ENCODE measurements at regions not wholly inside any gene's neighbourhood (a gene's known extent, or its start where the extent isn't known, plus 50 kb on each side); places are given as distances from the start of the nearest gene placed in this dataset.

DNA sequence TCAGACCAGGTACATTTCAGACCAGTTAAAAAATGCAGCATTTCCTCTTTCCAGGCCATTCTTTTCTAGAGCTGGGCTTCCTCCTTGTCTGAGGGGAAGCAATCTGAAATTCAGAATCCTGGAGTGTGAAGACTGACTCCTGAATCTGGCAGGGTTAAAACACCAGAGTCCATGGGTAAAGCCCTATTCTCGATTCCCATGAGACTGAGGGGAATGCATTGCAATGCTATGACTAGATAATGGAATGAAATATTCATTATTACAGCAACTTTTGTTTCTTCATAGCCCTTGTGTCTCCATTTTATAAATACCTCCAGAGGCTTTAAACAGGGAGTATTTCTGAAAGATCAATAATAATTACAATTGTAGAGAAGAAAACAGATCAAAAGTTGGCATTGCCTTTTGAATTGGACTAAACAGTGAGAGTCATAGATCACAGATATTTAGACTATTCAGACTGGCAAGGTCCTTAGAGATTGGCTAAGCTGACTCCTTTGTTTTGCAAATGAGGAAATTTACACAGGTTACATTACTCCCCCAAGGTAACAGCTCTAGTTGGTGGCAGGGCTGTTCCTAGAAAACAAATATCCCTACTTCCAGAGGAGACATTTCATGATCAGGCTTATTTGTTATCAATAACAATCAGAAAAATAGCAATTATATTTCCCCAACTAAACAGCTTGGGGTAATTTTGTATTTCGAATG is 632.6 kb upstream of the KIRREL3 start (continued):
- TF ChIP-seq, protein P1, sequence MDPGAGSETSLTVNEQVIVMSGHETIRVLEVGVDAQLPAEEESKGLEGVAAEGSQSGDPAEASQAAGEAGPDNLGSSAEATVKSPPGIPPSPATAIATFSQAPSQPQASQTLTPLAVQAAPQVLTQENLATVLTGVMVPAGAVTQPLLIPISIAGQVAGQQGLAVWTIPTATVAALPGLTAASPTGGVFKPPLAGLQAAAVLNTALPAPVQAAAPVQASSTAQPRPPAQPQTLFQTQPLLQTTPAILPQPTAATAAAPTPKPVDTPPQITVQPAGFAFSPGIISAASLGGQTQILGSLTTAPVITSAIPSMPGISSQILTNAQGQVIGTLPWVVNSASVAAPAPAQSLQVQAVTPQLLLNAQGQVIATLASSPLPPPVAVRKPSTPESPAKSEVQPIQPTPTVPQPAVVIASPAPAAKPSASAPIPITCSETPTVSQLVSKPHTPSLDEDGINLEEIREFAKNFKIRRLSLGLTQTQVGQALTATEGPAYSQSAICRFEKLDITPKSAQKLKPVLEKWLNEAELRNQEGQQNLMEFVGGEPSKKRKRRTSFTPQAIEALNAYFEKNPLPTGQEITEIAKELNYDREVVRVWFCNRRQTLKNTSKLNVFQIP (CRISPR knock-in tag; IDR thresholded peaks at IDR 0.05; ENCODE audit: borderline replicate concordance, low read depth) = no peak
- TF ChIP-seq ARNTL (CRISPR knock-in tag; IDR thresholded peaks at IDR 0.05; ENCODE audit: borderline replicate concordance, low read depth) (no peak), PPARA (CRISPR knock-in tag; IDR thresholded peaks at IDR 0.05; ENCODE audit: borderline replicate concordance) (no peak), ZFP3 (CRISPR knock-in tag; IDR thresholded peaks at IDR 0.05) (no peak), CSDC2 (CRISPR knock-in tag; IDR thresholded peaks at IDR 0.05) (no peak), ZFP30 (CRISPR knock-in tag; IDR thresholded peaks at IDR 0.05) (no peak), SNAI2 (CRISPR knock-in tag; IDR thresholded peaks at IDR 0.05) (no peak), ZNF565 (CRISPR knock-in tag; conservative IDR thresholded peaks at IDR 0.05; ENCODE audit: low read depth) (no peak), TOX (CRISPR knock-in tag; IDR thresholded peaks at IDR 0.05; ENCODE audit: borderline replicate concordance) (no peak), ISL1 (CRISPR knock-in tag; IDR thresholded peaks at IDR 0.05) (no peak), ZC3H10 (CRISPR knock-in tag; IDR thresholded peaks at IDR 0.05) (no peak)
- TF ChIP-seq, protein P2, sequence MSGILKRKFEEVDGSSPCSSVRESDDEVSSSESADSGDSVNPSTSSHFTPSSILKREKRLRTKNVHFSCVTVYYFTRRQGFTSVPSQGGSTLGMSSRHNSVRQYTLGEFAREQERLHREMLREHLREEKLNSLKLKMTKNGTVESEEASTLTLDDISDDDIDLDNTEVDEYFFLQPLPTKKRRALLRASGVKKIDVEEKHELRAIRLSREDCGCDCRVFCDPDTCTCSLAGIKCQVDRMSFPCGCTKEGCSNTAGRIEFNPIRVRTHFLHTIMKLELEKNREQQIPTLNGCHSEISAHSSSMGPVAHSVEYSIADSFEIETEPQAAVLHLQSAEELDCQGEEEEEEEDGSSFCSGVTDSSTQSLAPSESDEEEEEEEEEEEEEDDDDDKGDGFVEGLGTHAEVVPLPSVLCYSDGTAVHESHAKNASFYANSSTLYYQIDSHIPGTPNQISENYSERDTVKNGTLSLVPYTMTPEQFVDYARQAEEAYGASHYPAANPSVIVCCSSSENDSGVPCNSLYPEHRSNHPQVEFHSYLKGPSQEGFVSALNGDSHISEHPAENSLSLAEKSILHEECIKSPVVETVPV (CRISPR knock-in tag; IDR thresholded peaks at IDR 0.05) = no peak

DNA sequence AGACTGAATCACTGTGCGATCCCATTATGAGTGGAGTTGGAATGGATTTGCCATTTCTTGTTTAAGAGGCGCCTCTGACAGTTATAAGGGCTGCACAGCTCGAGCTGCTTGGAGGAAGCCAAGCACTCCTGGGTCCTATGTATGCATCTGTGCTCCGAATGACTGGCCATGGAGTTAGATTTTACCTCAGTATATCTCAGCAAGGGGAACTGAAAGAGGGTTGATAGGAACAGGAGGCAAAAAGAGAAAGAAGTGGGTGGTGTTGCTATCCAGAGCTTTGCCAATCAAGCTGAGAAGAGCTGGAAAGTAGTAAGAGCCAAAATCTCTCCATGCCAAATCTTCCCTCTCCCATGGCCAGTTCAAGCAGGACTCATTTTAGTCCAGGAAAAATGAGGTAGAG is 632.0 kb upstream of the KIRREL3 start:
- TF ChIP-seq ZC3H10 (CRISPR knock-in tag; IDR thresholded peaks at IDR 0.05) = no peak
- TF ChIP-seq, protein P3, sequence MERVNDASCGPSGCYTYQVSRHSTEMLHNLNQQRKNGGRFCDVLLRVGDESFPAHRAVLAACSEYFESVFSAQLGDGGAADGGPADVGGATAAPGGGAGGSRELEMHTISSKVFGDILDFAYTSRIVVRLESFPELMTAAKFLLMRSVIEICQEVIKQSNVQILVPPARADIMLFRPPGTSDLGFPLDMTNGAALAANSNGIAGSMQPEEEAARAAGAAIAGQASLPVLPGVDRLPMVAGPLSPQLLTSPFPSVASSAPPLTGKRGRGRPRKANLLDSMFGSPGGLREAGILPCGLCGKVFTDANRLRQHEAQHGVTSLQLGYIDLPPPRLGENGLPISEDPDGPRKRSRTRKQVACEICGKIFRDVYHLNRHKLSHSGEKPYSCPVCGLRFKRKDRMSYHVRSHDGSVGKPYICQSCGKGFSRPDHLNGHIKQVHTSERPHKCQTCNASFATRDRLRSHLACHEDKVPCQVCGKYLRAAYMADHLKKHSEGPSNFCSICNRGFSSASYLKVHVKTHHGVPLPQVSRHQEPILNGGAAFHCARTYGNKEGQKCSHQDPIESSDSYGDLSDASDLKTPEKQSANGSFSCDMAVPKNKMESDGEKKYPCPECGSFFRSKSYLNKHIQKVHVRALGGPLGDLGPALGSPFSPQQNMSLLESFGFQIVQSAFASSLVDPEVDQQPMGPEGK (CRISPR knock-in tag; IDR thresholded peaks at IDR 0.05; ENCODE audit: borderline replicate concordance) = no peak
- no peak for TF ChIP-seq CREB5 (CRISPR knock-in tag; IDR thresholded peaks at IDR 0.05; ENCODE audit: low read depth)
- no peak for TF ChIP-seq ESRRG (CRISPR knock-in tag; IDR thresholded peaks at IDR 0.05)
- TF ChIP-seq ISL1 (CRISPR knock-in tag; IDR thresholded peaks at IDR 0.05) = no peak
- no peak for TF ChIP-seq TCF4 (CRISPR knock-in tag; IDR thresholded peaks at IDR 0.05; ENCODE audit: borderline replicate concordance)
- TF ChIP-seq ZFP3 (CRISPR knock-in tag; IDR thresholded peaks at IDR 0.05) = no peak
- TF ChIP-seq ZNF8 (CRISPR knock-in tag; IDR thresholded peaks at IDR 0.05) = no peak
- TF ChIP-seq CSDC2 (CRISPR knock-in tag; IDR thresholded peaks at IDR 0.05) = no peak
- no peak for TF ChIP-seq GLIS3 (CRISPR knock-in tag; IDR thresholded peaks at IDR 0.05)
- TF ChIP-seq, protein P2 (CRISPR knock-in tag; IDR thresholded peaks at IDR 0.05) = no peak
- TF ChIP-seq RARB (CRISPR knock-in tag; IDR thresholded peaks at IDR 0.05) = no peak
- no peak for TF ChIP-seq TOX (CRISPR knock-in tag; IDR thresholded peaks at IDR 0.05; ENCODE audit: borderline replicate concordance)
- no peak for TF ChIP-seq ARNTL (CRISPR knock-in tag; IDR thresholded peaks at IDR 0.05; ENCODE audit: borderline replicate concordance, low read depth)
- no peak for TF ChIP-seq ZNF70 (CRISPR knock-in tag; IDR thresholded peaks at IDR 0.05)
- ATAC-seq = no peak

DNA sequence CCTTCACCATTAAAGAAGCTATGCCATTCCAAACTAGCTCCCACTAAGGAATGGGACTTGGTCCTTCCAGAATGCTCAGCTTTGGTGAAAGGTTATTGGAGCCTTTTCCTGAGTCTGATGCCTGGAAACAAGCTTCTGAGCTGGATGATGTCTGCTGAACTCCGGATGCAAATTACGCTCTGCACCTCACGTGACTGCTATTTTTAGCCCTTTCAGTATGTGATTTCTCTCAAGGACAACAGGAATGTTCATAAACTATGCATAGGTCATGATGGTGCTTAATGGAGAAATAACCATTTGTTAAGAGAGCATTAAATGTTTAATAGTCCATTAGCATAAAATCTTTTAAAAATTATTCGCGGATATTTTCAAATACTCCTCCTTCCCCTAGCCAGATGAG is 631.4 kb upstream of the KIRREL3 start:
- ATAC-seq = no peak

More for the DNA sequence above, 631.4 kb upstream of the KIRREL3 start:
- TF ChIP-seq TOX (CRISPR knock-in tag; IDR thresholded peaks at IDR 0.05; ENCODE audit: borderline replicate concordance) (no peak), ISL1 (CRISPR knock-in tag; IDR thresholded peaks at IDR 0.05) (no peak), ARNTL (CRISPR knock-in tag; IDR thresholded peaks at IDR 0.05; ENCODE audit: borderline replicate concordance, low read depth) (no peak)
- TF ChIP-seq, protein P1 (CRISPR knock-in tag; IDR thresholded peaks at IDR 0.05; ENCODE audit: borderline replicate concordance, low read depth) = no peak
